ENCODE measurements at regions not wholly inside any gene's neighbourhood (a gene's known extent, or its start where the extent isn't known, plus 50 kb on each side); places are given as distances from the start of the nearest gene placed in this dataset.
"Not testable (repeated sequence)": the region's sequence is repeated elsewhere in the genome, so short reads cannot be mapped to it uniquely, and the experiment has no call there.

DNA sequence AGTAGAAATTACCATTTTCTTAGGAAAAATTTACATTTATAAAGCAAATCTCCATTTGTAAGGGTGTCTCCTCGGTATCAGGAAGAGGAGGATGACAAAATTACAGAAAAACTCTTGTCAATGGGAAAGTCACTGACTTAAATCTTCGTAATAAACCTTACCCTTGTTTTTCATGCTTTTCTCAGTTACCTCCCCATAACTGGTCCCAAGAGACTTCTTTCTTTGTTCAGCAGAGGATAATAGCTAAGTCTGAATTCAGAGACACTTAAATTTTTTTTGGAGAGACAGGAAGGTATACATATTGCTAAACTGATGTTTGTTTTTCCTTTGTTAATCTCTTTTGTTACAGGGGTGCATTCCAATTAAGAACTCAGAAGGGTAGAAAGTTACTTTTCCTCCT is 125.5 kb upstream of the JADE1 start:
- DNase-seq: no peak
- Histone ChIP-seq H3K4me1 (ENCODE audit: control insufficient read depth in 1 of 2, insufficient read depth in 2 of 2, low read length in 2 of 2) (peaks cover 0 to 2% of the 10 kb centered on the region in 2 donors), H3K27ac (ENCODE audit: low read depth in 1 of 2, low read length in 2 of 2) (no peak overlapping the region), H3K4me3 (ENCODE audit: low read length in 2 of 2) (no peak overlapping the region), H3K9me3 (ENCODE audit: control insufficient read depth, low read length) (peaks cover 2% of the 10 kb centered on the region), H3K36me3 (ENCODE audit: control insufficient read depth in 1 of 2, insufficient read depth in 2 of 2, low read length in 1 of 2) (no peaks in the 10 kb centered on the region), H3K27me3 (ENCODE audit: control insufficient read depth in 1 of 2, insufficient read depth in 2 of 2, low read length in 1 of 2) (no peaks in the 10 kb centered on the region)
- ATAC-seq (ENCODE audit: low FRiP score): no peak
- intact Hi-C loops (cut with DNase I): no loop called here
- 76 to 78% methylated on average over 2 of the region's 2 CpGs for WGBS, 2 donors

DNA sequence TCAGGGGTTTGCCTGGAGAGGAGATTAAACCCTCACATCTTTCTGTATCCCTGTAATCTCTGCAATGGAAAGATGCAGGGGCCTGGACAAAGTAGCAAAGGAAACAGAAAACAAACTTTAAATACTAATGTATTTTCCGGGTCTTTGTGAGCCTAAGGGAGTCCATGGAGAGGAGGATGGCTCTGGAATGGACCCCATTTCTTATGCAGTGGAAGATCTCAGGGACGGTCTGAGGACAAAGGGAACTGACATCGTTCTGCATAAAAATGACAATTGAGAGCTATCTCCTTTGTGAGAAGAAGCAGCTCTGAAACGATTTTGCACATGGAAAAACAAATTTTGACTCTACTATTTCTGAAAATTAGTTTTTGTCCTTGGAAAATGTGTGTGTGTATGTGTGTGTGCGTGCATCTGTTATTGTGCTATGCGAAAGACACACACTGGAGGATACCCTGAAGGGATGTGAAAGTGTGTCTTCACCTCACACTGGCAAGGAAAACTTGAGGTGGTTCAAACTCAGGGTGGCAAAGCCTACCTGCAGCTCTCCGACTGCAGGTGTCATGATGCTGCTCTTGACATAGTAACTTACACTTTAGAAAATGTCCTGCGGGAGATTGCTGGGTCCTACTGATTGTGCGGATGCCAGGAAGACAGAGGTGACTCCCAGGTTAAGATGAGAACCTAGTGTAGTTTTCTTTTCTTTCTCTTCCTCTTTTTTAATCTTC is 126.4 kb upstream of the JADE1 start:
- no peak for DNase-seq
- ATAC-seq (ENCODE audit: low FRiP score): no peak
- peaks cover 2% of the 10 kb centered on the region for H3K9me3 ChIP-seq (ENCODE audit: control insufficient read depth, low read length)
- intact Hi-C loops (cut with DNase I): no loop called here
- H3K27me3 ChIP-seq (ENCODE audit: control insufficient read depth in 1 of 2, insufficient read depth in 2 of 2, low read length in 1 of 2): no peaks in the 10 kb centered on the region
- H3K4me1 ChIP-seq (ENCODE audit: control insufficient read depth in 1 of 2, insufficient read depth in 2 of 2, low read length in 2 of 2): no peaks in the 10 kb centered on the region
- 65 to 68% methylated on average over 9 of the region's 9 CpGs for WGBS, 2 donors
- H3K27ac ChIP-seq (ENCODE audit: low read depth in 1 of 2, low read length in 2 of 2): no peak overlapping the region
- no peak overlapping the region for H3K4me3 ChIP-seq (ENCODE audit: low read length in 2 of 2)
- H3K36me3 ChIP-seq (ENCODE audit: control insufficient read depth in 1 of 2, insufficient read depth in 2 of 2, low read length in 1 of 2): no peaks in the 10 kb centered on the region

DNA sequence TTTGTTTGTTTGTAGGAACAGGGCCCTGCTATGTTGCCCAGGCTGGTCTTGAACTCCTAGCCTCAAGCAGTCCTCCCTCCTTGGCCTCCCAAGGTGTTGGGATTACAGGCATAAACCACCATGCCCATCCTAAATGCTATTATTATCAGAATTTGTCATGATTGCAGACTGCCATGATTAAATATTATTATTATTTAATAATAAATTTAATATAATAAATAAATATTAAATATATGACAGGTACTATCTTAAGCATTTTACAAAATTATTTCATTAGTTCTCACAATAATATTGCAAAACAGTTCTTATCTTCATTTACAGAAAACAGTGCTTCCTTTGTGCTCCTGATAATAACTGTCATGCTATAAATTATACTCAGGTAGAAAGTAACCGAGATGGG is 133.4 kb upstream of the JADE1 start:
- Histone ChIP-seq H3K36me3 (ENCODE audit: control insufficient read depth in 1 of 2, insufficient read depth in 2 of 2, low read length in 1 of 2) (no peaks in the 10 kb centered on the region), H3K4me1 (ENCODE audit: control insufficient read depth in 1 of 2, insufficient read depth in 2 of 2, low read length in 2 of 2) (no peaks in the 10 kb centered on the region), H3K27me3 (ENCODE audit: control insufficient read depth in 1 of 2, insufficient read depth in 2 of 2, low read length in 1 of 2) (no peaks in the 10 kb centered on the region), H3K9me3 (ENCODE audit: control insufficient read depth, low read length) (no peaks in the 10 kb centered on the region), H3K27ac (ENCODE audit: low read depth in 1 of 2, low read length in 2 of 2) (no peak overlapping the region), H3K4me3 (ENCODE audit: low read length in 2 of 2) (no peak overlapping the region)
- intact Hi-C loops (cut with DNase I): no loop called here
- 79 to 90% methylated on average over 1 of the region's 1 CpG for WGBS, 2 donors
- ATAC-seq (ENCODE audit: low FRiP score) (no peak), DNase-seq (no peak)

DNA sequence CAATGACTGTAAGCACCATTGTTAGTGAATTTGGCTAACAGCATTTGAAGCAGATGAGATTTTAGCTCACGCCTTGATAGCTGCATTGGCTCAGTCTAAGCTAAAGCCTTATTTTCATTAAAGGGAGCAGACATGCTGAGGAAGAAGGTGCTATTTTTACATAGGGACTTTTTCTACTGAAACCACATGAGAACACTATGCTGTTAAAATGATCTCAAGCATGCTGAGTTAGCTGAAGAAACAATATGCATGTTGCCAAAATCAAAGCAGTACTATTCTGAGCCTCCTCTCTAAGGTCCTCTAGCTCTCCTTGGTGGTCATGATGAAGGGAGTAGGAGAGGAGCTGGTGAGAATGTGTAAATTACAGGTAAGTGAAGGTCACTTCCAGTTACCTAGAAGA is 134.4 kb upstream of the JADE1 start:
- no peaks in the 10 kb centered on the region for H3K9me3 ChIP-seq (ENCODE audit: control insufficient read depth, low read length)
- 6 to 9% methylated on average over 1 of the region's 1 CpG for WGBS, 2 donors
- no peaks in the 10 kb centered on the region for H3K4me1 ChIP-seq (ENCODE audit: control insufficient read depth in 1 of 2, insufficient read depth in 2 of 2, low read length in 2 of 2)
- no peak for DNase-seq
- ATAC-seq (ENCODE audit: low FRiP score): peak; percentile 75
- H3K36me3 ChIP-seq (ENCODE audit: control insufficient read depth in 1 of 2, insufficient read depth in 2 of 2, low read length in 1 of 2): no peaks in the 10 kb centered on the region
- H3K27ac ChIP-seq (ENCODE audit: low read depth in 1 of 2, low read length in 2 of 2): no peak overlapping the region
- no peak overlapping the region for H3K4me3 ChIP-seq (ENCODE audit: low read length in 2 of 2)
- intact Hi-C loops (cut with DNase I): no loop called here
- H3K27me3 ChIP-seq (ENCODE audit: control insufficient read depth in 1 of 2, insufficient read depth in 2 of 2, low read length in 1 of 2): no peaks in the 10 kb centered on the region

DNA sequence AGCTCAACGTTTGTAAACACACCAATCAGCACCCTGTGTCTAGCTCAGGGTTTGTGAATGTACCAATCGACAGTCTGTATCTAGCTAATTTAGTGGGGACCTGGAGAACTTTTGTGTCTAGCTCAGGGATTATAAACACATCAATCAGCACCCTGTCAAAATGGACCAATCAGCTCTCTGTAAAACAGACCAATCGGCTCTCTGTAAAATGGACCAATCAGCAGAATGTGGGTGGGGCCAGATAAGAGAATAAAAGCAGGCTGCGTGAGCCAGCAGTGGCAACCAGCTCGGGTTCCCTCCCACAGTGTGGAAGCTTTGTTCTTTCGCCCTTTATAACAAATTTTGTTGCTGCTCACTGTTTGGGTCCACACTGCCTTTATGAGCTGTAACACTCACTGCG is 136.3 kb upstream of the JADE1 start:
- not testable (repeated sequence) for H3K9me3 ChIP-seq (ENCODE audit: control insufficient read depth, low read length)

DNA sequence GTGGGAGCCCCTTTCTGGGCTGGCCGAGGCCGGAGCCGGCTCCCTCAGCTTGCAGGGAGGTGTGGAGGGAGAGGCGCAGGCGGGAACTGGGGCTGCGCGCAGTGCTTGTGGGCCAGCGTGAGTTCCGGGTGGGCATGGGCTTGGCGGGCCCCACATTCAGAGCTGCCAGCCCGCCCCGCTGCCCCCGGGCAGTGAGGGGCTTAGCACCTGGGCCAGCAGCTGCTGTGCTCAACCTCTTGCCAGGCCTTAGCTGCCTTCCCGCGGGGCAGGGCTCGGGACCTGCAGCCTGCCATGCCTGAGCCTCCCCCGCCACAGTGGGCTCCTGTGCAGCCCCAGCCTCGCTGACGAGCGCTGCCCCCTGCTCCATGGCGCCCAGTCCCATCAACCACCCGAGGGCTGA is 136.9 kb upstream of the JADE1 start:
- H3K27ac ChIP-seq (ENCODE audit: low read depth in 1 of 2, low read length in 2 of 2); H3K4me1 ChIP-seq (ENCODE audit: control insufficient read depth in 1 of 2, insufficient read depth in 2 of 2, low read length in 2 of 2); H3K36me3 ChIP-seq (ENCODE audit: control insufficient read depth in 1 of 2, insufficient read depth in 2 of 2, low read length in 1 of 2); H3K27me3 ChIP-seq (ENCODE audit: control insufficient read depth in 1 of 2, insufficient read depth in 2 of 2, low read length in 1 of 2); DNase-seq; ATAC-seq (ENCODE audit: low FRiP score); H3K4me3 ChIP-seq (ENCODE audit: low read length in 2 of 2); H3K9me3 ChIP-seq (ENCODE audit: control insufficient read depth, low read length); intact Hi-C loops (cut with DNase I): not testable (repeated sequence)
- WGBS, 2 donors: 97% methylated on average over 16 to 22 of the region's 22 CpGs

More for the DNA sequence above, 136.3 kb upstream of the JADE1 start:
- H3K4me3 ChIP-seq (ENCODE audit: low read length in 2 of 2); H3K27me3 ChIP-seq (ENCODE audit: control insufficient read depth in 1 of 2, insufficient read depth in 2 of 2, low read length in 1 of 2); H3K4me1 ChIP-seq (ENCODE audit: control insufficient read depth in 1 of 2, insufficient read depth in 2 of 2, low read length in 2 of 2); H3K36me3 ChIP-seq (ENCODE audit: control insufficient read depth in 1 of 2, insufficient read depth in 2 of 2, low read length in 1 of 2); H3K27ac ChIP-seq (ENCODE audit: low read depth in 1 of 2, low read length in 2 of 2); intact Hi-C loops (cut with DNase I); ATAC-seq (ENCODE audit: low FRiP score); DNase-seq: not testable (repeated sequence)
- WGBS, 2 donors: 90 to 93% methylated on average over 7 of the region's 7 CpGs

DNA sequence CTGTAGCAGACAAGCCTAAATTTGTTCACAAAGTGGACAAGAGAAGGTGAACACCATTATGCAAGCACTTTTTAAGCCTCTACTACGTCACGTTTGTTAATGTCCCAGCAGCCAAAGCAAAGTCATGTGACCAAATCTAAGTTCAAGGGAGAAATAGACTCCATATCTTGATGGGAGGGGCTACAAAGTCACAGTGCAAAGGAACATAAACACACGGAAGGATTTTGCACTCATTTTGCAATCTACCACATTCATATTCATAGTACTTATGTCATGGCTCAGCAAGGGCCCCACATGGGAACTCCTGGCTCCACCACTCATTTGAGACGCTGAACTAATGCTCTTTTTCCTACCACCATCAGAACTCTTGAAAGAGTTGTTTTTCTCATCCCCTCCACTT is 139.0 kb upstream of the JADE1 start:
- Histone ChIP-seq H3K4me3 (ENCODE audit: low read length in 2 of 2) (no peak overlapping the region), H3K27ac (ENCODE audit: low read depth in 1 of 2, low read length in 2 of 2) (no peak overlapping the region), H3K9me3 (ENCODE audit: control insufficient read depth, low read length) (no peaks in the 10 kb centered on the region), H3K36me3 (ENCODE audit: control insufficient read depth in 1 of 2, insufficient read depth in 2 of 2, low read length in 1 of 2) (no peaks in the 10 kb centered on the region), H3K27me3 (ENCODE audit: control insufficient read depth in 1 of 2, insufficient read depth in 2 of 2, low read length in 1 of 2) (no peaks in the 10 kb centered on the region), H3K4me1 (ENCODE audit: control insufficient read depth in 1 of 2, insufficient read depth in 2 of 2, low read length in 2 of 2) (no peaks in the 10 kb centered on the region)
- no peak for ATAC-seq (ENCODE audit: low FRiP score)
- DNase-seq: no peak
- 63 to 72% methylated on average over 4 of the region's 4 CpGs for WGBS, 2 donors
- intact Hi-C loops (cut with DNase I): no loop called here

DNA sequence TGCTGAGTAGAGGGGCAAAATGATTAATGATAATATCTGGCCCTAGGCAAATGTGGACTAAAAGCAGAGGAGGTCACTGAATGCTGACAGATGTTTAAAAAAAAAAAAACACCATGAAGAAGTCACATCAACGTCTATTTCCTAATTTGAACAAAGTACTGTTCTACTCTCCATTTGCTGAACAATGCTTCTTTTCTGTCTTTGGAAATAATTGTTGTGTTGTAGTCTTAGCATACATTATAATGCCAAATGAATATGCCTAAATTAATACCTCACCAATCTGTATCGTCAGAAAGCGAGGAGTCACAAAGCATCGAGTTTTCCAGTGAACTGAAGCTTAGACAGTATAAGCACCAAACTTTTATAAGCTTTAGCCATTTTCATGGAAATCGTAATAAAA is 140.9 kb upstream of the JADE1 start:
- WGBS, 2 donors: 85% methylated on average over 5 of the region's 5 CpGs
- ATAC-seq (ENCODE audit: low FRiP score): no peak
- no peak for DNase-seq
- Histone ChIP-seq H3K4me1 (ENCODE audit: control insufficient read depth in 1 of 2, insufficient read depth in 2 of 2, low read length in 2 of 2) (no peaks in the 10 kb centered on the region), H3K27me3 (ENCODE audit: control insufficient read depth in 1 of 2, insufficient read depth in 2 of 2, low read length in 1 of 2) (no peaks in the 10 kb centered on the region), H3K36me3 (ENCODE audit: control insufficient read depth in 1 of 2, insufficient read depth in 2 of 2, low read length in 1 of 2) (no peaks in the 10 kb centered on the region), H3K27ac (ENCODE audit: low read depth in 1 of 2, low read length in 2 of 2) (no peak overlapping the region), H3K9me3 (ENCODE audit: control insufficient read depth, low read length) (no peaks in the 10 kb centered on the region), H3K4me3 (ENCODE audit: low read length in 2 of 2) (no peak overlapping the region)
- intact Hi-C loops (cut with DNase I): no loop called here

DNA sequence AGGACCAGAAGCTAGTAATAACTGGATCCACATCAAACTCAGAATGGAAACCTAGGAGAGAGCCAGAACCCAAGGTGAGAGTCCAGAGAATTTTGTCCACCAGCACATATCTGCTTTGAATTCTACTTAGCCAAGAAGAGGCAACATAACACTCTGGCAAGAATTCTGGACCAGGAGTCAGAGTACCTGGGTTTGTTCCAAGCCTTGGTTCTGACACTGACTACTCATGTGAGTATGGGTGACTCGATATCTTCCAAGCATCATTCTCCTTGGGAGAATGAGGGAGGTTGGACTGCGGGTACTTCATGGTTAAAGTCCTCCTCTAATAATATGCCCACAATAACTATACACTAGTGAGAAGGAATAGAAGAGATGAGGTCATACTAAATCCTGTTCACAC is 144.0 kb upstream of the JADE1 start:
- H3K4me3 ChIP-seq (ENCODE audit: low read length in 2 of 2): no peak overlapping the region
- DNase-seq (no peak), ATAC-seq (ENCODE audit: low FRiP score) (no peak)
- H3K9me3 ChIP-seq (ENCODE audit: control insufficient read depth, low read length): no peaks in the 10 kb centered on the region
- H3K4me1 ChIP-seq (ENCODE audit: control insufficient read depth in 1 of 2, insufficient read depth in 2 of 2, low read length in 2 of 2): peaks cover 0 to 2% of the 10 kb centered on the region in 2 donors
- WGBS, 2 donors: 94 to 98% methylated on average over 2 of the region's 2 CpGs
- no peak overlapping the region for H3K27ac ChIP-seq (ENCODE audit: low read depth in 1 of 2, low read length in 2 of 2)
- no peaks in the 10 kb centered on the region for H3K36me3 ChIP-seq (ENCODE audit: control insufficient read depth in 1 of 2, insufficient read depth in 2 of 2, low read length in 1 of 2)
- H3K27me3 ChIP-seq (ENCODE audit: control insufficient read depth in 1 of 2, insufficient read depth in 2 of 2, low read length in 1 of 2): no peaks in the 10 kb centered on the region
- intact Hi-C loops (cut with DNase I): no loop called here
